GM19438 (cell line): ENCODE measurements at regions not wholly inside any gene's neighbourhood (a gene's known extent, or its start where the extent isn't known, plus 50 kb on each side); places are given as distances from the start of the nearest gene placed in this dataset.

Experiments
- ATAC-seq: cut with Tn5 transposase; IDR thresholded peaks from one replicate; pipeline ENCODE4 v1.9.1; 2021; ENCODE audit warnings: low read depth; ENCODE audit not compliant: unreplicated experiment

DNA sequence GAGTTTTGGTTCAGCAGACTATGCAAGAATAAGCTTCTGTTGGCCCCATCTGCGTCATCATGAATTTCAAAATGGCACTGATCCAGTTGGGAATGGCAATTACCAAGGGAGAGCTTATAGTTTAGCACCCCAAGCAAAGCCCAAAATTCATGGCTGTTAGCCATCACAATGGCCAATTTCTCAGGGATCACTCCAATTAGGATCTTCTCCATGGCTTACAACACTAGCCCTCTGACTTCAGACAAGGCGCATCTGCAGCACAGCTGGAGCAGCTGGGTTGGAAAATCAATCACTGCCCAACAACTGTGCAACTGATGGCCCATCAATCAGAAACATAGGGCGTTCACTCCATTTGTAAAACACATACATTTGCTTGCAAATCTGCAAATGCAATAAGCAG, 273.6 kb downstream of the SRBD1 start:
- no peak for ATAC-seq

DNA sequence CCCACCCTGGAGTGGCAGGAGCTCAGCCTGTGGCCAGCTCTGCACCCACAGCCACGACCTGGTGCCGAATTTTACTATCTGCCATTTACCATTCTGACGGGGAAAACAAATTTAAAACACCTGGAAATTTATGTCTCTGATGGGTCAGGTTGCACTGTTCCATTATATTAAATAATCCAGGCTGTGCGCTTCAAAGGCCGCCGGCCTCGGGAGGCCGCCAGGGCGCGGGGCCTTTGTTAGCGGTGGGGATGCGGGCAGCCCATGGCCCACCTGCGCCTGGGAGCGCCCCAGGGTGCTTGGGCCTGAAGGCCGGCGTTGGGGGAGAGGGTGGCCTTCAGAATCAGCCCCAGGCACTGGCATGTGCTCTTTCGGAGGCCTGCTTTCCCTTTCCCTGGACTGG, 276.9 kb downstream of the SRBD1 start:
- ATAC-seq = no peak

DNA sequence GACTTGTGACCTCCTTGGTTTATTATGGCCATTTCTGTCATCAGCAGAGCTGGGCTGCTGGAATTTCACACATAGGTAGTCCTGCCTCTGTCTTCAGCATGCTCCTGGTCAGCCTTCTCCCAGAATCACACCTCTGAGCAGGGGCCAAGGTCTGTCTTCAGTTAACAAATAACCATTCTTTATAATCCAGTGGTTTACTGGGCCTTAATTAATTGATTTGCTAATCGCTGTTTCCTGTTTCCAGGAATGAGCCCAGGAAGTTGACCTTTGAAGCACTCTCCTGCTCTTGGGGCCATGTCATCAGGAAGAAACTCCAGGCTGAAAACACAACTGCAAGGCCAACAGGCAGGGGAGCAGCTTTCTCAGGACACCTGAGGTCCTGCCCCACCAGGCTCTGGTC, 278.5 kb downstream of the SRBD1 start:
- ATAC-seq = no peak

DNA sequence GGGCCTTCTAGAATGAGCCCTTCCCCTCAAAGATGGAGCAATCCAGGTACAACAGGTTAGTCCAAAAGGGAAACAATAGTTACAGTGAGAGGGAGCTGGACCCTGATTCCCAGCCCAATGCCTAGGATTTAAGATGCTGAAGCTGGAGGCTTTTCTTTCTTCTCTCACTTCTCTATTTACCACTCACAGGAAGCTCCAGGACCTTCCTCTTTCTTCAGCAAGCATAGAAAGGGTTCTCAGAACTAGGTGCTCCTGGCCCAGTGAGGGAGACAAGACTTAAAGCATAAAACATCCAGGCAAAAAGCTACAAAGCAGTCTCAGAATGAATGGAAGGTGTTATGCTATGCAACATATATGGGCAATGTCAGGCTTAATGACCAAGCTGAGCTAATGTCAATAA, 279.0 kb downstream of the SRBD1 start:
- ATAC-seq = no peak

GRCh38 chr2:45331410-45331786, 279.7 kb downstream of the SRBD1 start:
- ATAC-seq = no peak

- no peak for ATAC-seq
Observed at GRCh38 chr2:45330637-45331409, 280.2 kb downstream of the SRBD1 start.

DNA sequence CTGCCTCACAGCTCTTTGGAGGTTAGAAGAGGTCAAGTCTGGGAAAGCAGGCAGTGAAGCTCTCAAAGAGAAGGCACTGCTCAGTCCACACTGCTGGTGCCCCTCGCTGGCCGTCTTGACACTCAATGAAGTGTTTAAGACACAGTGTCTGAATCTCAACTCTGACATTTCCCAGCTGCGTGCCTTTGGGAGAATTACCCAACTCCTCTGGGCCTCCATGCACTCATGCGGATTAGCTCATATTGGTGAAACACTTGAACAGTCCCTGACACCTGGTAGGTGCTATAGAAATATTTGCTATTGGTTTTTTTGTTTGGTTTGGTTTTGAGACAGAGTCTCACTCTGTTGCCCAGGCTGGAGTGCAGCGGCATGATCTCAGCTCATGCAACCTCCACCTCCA, 281.0 kb downstream of the SRBD1 start:
- no peak for ATAC-seq

GRCh38 chr2:45329045-45329677, 281.9 kb downstream of the SRBD1 start:
- no peak for ATAC-seq

DNA sequence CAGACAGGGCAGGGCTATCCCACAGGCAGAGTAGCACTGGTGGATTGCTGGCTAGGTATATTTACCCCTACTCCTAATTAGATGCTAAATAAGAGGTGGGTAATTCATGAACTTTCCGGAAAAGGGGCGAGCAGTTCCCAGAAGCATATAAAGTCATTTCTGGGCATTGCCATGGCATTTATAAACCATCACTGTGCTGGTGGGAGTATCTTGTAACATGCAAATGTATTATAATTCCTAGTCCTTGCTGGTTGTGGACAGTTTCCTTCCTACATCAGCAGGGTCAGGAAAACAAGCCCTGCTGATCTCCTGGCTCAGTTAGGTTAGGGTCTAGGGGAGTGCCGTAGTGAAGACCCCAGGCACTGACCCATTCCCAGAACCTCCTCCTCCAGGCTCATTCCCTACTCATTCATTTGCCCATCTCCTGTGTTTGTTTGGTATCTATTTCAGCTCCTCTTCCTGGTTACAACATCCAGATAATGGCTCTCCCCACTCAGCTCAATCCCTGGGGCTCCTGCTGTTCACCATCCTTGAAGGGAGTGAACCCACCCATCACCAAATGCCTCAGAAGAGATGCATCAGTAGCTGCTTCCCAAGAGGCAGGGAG, 282.7 kb downstream of the SRBD1 start:
- no peak for ATAC-seq

GRCh38 chr2:45323344-45323743, 287.7 kb downstream of the SRBD1 start:
- no peak for ATAC-seq

GRCh38 chr2:45320956-45321355, 290.1 kb downstream of the SRBD1 start:
- no peak for ATAC-seq

DNA sequence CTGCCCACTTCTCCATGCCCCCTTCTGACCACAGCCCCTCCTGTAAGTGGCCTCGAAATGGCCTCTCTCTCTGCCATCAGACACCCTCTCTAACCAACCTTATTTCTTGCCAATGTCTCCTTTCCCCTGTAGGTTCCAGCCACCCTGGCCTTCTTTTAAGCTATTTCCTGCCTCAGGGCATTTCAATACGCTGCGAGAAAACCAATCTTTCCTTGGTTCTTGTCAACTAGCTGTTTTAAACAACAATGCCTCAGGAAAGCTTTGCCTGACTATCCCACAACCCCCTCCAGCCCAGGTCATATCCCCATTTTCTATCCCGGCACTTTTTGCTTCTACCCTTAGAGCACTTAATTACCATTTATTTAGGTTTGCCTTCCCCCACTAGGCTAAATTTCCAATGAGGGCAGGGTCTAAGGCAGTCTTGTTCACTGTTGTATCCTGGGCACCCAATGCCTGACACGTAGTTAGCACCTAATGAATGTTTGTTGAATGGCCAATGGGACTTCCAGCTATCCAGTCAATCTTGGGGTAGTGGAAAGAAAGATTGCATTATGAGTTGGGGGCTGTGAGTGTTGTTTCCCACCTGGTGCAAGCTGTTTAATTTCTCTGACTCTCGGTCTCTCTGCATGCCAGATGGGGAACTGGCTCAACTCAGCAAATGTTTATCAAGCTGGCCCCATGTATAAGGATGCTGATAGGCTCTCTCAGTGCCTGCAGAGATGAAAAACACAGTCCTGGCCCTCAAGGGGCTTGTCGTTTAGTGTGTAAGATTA, 291.2 kb downstream of the SRBD1 start:
- no peak for ATAC-seq

GRCh38 chr2:45318686-45319085, 292.4 kb downstream of the SRBD1 start:
- ATAC-seq = no peak

DNA sequence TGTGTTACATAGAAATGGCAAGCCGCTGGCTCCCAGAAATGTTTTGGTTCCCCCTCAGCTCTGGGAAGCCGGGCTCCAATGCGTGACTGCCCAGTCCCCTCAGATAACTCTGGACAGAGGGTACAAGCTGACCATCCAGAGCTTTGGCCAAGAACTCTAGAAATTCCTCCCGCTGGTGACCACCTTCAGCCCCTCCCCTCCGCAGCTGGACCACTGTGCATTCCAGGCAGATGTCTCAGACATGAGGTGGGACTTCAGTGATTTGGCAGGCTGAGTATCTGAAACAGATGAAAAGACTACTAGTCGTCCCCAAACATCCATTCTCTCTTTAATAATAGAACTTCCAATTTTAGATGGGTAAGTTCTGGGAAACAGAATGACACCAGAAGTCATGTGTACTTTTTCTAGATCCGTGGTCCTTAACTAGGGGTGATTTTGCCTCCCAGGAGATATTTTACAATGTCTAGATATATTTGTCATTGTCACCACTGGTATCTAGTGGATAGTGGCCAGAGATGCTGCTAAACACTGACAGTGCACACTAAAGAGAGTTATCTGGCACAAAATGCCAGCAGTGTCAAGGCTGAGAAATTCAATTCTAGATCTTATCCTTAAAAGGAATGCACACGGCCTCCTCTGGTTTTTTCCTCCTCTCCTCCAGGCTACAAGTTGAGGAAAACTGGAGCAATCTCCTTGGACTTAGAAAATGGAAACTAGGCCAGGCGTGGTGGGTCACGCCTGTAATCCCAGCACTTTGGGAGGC, 294.3 kb downstream of the SRBD1 start:
- no peak for ATAC-seq

GRCh38 chr2:45315861-45316260, 295.2 kb downstream of the SRBD1 start:
- no peak for ATAC-seq

DNA sequence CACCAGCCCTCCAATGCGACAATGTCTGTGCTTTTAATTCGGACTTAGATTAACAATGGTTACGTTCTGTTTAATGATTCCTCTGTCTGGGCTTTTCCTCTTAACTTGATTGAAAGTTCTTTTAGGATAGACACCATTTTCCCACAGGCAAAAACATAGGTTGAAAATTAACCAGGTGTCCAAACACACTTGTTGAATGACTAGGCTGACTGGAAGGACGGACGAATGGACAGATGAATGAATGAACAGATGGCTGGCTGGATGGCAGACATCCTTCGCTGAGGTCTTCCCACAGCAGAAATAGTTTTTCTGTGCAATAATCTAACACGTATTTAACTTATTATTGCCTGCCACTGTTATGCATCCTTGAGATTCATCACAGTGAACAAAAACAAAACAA, 298.8 kb downstream of the SRBD1 start:
- no peak for ATAC-seq

- no peak for ATAC-seq
Observed at GRCh38 chr2:45311559-45311958, 299.5 kb downstream of the SRBD1 start.

DNA sequence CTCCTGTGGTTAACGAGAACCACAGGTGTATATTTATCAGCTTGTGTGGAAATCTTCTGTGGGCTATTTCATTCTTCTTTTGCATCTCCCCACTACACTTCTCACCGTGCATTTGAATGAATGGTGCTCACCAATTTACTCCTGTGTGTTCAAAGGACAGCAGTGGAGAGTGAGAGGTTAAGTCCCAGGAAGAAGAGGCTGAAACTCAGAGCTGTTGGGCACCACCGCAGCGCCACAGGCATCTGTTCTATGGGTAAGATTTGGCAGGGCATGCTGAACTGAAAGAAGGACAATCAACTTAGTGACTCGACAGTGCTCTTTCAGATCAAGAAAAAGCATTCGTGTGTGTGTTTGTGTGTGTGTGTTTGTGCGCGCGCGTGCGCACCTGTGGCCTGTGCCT, 297.9 kb upstream of the SIX2 start:
- ATAC-seq = no peak

DNA sequence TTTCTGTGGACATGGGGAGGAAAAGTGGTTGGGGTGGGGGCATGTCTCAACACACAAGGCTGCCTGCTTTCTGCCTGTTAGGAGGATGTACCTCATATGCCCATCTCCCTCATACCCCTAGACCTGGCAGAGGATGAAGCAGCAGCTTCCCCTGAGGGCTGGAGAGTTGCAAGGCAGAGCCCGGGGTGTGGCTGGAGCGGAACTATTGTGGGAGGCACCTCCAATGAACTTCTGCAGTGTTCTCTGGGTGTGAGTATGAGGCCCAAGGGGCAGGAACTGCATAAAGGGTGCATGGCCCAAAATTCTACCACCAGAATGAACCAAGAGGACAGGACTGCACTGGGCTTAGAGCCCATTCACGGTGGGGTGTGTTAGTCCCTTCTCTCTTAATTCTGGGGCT, 296.3 kb upstream of the SIX2 start:
- no peak for ATAC-seq

DNA sequence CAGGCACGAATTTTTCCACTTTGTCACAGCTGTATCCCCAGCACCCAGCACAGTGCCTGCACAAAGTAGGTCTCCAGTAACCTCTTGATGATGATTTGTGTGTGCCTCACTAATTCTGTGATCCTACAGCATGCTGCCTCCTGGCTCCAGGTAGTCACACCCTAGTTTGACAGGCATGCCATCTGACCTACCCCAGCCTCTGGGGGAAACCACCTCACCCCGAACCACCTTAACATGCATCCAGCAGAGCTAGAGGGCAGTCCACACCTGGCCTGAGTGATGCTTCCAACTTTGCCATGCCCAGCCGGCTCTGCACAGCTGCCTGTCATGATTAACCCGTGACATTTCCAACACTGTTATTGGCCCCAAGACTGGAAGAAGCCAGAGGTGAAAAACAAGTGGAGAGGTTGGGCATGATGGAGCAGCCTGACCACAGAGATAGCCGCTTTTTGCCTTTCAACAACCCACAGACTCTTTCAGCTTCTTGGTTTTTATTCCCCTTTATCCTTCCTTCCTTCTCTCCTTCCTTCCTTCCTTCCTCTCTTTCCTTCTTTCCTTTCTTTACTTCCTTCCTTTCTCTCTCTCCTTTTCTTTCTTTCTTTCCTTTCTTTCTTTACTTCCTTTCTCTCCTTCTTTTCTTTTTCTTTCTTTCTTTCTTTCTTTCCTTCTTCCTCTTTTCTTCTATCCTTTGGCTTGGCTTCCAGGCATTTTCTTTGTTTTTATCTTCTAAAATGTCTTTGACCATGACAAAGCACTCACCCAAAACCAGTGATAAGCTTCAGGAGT, 294.4 kb upstream of the SIX2 start:
- ATAC-seq = no peak
